Testis (tissue), 2 donors: ENCODE measurements at regions not wholly inside any gene's neighbourhood (a gene's known extent, or its start where the extent isn't known, plus 50 kb on each side); places are given as distances from the start of the nearest gene placed in this dataset.

Source experiments
- POLR2A ChIP-seq: fragments of 450-650 bp; IDR thresholded peaks from one replicate; pipeline ENCODE4 v1.6.1; 2017; ENCODE audit warnings: antibody characterized with exemption, mild to moderate bottlenecking, moderate library complexity
- TF ChIP-seq, protein P1 (sequence below), 3 experiments: fragments of 450-650 bp in 2 of 3; fragments of 200-600 bp in 1 of 3; sonication (generic) in 1 of 3; IDR thresholded peaks; one replicate each; pipeline ENCODE4 v1.5.1; 2016 to 2019; ENCODE audit warnings: antibody characterized with exemption in 3 of 3, mild to moderate bottlenecking in 2 of 3, moderate library complexity in 1 of 3

DNA sequence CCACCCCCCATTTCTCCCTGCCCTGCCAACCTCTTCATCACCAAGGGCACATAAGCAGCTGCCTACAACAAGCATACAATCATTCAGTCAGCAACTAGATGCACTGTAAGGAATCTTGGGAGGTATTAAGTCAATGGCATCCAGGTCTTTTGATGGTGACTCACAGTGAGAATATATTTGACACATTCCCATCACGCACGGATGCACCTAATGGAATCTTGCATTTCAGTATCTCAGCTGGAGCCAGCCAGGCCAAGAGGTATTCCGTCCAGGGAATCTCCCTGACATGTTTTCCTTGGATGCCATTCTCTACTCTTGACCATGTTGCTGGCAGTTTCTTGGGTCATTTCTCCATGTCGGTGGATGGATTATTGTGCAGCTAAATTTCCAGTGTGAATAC is 73.9 kb upstream of the CAPRIN2 start:
- TF ChIP-seq, protein P1, sequence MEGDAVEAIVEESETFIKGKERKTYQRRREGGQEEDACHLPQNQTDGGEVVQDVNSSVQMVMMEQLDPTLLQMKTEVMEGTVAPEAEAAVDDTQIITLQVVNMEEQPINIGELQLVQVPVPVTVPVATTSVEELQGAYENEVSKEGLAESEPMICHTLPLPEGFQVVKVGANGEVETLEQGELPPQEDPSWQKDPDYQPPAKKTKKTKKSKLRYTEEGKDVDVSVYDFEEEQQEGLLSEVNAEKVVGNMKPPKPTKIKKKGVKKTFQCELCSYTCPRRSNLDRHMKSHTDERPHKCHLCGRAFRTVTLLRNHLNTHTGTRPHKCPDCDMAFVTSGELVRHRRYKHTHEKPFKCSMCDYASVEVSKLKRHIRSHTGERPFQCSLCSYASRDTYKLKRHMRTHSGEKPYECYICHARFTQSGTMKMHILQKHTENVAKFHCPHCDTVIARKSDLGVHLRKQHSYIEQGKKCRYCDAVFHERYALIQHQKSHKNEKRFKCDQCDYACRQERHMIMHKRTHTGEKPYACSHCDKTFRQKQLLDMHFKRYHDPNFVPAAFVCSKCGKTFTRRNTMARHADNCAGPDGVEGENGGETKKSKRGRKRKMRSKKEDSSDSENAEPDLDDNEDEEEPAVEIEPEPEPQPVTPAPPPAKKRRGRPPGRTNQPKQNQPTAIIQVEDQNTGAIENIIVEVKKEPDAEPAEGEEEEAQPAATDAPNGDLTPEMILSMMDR (IDR thresholded peaks at IDR 0.05), result no peak
- TF ChIP-seq POLR2A, result no peak
